ENCODE measurements at regions not wholly inside any gene's neighbourhood (a gene's known extent, or its start where the extent isn't known, plus 50 kb on each side); places are given as distances from the start of the nearest gene placed in this dataset.
"Not testable (repeated sequence)": the region's sequence is repeated elsewhere in the genome, so short reads cannot be mapped to it uniquely, and the experiment has no call there.

DNA sequence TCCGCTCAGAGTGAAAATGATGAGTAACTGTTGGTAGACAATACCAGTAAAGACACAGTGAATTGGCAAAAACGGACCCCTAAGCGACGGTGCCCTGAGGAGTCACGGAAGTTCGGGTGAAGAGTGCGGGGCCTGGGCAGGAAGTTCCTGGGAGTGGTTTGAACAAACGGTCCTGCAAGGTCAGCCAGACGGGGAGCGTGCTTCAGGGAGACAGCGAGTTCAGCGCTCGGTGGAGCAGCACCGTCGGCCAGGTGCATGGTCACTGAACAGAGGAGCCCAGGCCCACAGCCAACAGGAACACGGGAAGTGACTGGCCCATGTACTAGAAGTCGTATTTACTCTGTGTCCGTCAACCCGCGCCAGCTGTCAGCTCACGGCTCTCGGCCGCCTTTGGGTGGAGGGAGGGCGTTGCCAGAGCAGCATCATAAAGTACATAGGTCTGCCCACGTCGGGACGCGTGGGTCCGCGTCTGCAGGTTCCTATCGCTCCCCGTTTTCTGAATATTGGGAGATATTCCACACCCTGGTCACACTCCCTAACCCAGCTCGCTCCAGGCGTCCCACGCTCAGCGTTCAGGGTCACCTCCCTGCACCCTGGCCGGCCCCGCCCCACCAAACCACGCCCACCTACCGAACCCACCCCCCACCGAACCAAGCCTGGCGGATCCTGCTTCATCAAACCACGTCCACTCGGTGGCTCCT is 75.6 kb upstream of the UXS1 start:
- DNase-seq (ENCODE audit: low spot score): no peak
- intact Hi-C loops (cut with DNase I): no loop called here

DNA sequence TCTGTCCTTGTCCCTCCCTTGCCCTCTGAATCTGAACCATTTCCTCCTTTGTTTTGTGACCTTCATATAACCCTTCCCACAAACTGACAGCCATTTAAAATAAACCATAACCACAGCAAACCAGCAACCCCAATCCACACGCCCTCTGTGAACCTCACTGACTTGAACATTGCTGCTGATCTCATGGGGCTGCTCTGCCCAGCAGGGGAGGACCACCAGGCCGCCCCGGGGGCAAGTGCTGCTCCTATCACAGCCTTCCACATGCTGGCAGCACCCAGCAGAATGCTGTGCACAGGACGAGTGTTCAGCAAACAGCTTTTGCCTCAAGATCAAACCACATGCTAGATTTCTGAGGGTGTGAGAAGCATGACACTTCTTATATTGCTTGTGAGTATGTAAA is 73.9 kb upstream of the UXS1 start:
- DNase-seq (ENCODE audit: low spot score): no peak
- intact Hi-C loops (cut with DNase I): no loop called here

DNA sequence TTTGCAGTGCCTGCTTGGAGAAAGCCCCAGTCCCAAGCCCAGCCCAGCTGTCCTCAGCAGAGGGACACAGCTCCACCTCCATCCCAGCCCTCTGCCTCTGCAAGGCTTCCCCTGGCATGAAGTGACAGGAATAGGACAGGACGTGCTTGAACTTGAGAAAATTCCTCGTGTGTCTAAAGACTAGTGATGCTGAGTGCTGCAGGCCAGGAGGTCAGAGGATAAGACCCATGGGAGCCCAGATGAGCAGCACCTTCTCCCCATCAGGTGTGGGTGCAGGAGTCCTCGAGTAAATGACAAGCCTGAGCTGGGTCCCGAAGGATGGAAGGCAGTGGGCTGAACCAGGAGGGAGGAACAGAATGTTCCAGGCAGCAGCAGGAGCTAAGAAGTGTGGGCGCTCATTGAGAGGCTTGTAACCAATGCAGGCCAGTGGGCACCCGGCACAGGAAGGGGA is 67.8 kb upstream of the UXS1 start:
- no peak for DNase-seq (ENCODE audit: low spot score)
- intact Hi-C loops (cut with DNase I): no loop called here

DNA sequence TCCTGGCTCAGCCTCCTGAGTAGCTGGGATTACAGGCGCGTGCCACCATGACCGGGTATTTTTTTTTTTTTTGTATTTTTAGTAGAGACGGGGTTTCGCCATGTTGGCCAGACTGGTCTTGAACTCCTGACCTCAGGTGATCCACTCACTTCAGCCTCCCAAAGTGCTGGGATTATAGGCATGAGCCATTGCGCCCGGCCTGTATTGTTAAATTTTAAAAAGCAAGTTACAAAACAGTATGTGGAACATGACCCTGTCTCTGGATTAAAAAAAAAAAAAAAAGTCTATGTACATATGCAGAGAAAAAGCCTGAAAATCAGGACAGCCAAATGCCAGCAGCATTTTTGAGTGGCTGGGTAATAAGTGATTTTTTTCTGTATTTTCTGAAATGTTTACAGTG is 64.8 kb upstream of the UXS1 start:
- not testable (repeated sequence) for DNase-seq (ENCODE audit: low spot score)

DNA sequence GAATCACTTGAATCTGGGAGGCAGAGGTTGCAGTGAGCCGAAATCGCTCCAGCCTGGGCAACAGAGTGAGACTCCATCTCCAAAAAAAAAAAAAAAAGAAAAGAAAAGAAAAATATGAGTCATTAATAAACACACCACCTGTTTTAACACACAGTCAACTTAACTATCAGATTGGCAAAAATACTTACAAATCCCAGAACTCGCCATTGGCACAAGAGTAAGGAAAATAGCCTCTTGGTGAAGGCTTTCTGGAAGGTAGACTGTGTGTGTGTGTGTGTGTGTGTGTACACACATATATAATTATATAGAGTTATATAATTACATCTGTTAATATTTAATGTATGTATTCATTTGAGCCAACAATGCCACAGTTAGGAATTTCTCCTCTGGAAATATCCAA is 63.7 kb upstream of the UXS1 start:
- no peak for DNase-seq (ENCODE audit: low spot score)
- intact Hi-C loops (cut with DNase I): no loop called here

More for the DNA sequence above, 64.8 kb upstream of the UXS1 start:
- intact Hi-C loops (cut with DNase I): not testable (repeated sequence)

DNA sequence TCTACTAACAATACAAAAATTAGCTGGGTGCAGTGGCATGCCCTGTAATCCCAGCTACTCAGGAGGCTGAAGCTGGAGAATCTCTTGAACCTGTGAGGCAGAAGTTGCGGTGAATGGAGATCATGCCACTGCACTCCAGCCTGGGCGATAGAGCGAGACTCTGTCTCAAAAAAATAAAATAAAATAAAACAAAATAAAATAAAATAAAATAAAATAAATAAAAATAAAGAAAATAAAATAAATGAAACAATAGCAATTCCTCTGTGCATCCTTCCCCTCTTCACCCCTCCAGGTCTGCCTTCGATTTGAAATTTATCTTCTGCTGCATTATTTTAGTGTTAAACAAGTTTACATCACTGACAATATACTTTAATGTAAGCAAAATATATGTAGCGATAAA is 63.0 kb upstream of the UXS1 start:
- intact Hi-C loops (cut with DNase I): no loop called here
- DNase-seq (ENCODE audit: low spot score): no peak

DNA sequence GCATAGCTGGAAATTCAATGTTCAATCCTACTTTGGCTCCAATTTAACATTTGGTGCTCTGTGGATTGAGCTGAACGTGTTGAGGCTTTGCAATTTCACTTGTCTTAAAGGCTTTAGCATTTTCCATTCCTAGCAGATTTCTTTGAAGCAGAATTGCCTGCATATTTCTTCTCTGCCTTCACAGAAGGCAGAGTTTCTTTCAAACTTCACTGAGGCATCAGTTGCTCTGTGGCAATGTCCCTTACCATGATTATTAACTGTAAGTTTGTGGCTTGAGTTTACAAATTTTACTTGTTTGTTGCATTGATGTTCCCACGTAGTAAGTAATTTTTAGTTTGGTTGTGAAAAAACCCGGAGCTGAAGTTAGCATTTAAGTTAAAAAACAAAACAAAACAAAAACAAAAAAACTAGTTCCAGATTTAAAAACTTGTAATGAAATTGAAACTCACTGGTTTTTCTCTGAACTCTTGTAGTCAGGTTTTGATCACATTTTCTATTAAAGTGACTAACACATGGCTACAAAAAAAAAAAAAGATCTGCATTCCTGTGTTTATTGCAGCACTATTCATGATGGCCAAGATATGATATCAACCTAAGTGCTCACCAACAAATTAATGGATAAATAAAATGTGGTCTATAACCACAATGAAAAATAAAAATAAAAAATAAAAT is 55.2 kb upstream of the UXS1 start:
- intact Hi-C loops (cut with DNase I): not testable (repeated sequence)

DNA sequence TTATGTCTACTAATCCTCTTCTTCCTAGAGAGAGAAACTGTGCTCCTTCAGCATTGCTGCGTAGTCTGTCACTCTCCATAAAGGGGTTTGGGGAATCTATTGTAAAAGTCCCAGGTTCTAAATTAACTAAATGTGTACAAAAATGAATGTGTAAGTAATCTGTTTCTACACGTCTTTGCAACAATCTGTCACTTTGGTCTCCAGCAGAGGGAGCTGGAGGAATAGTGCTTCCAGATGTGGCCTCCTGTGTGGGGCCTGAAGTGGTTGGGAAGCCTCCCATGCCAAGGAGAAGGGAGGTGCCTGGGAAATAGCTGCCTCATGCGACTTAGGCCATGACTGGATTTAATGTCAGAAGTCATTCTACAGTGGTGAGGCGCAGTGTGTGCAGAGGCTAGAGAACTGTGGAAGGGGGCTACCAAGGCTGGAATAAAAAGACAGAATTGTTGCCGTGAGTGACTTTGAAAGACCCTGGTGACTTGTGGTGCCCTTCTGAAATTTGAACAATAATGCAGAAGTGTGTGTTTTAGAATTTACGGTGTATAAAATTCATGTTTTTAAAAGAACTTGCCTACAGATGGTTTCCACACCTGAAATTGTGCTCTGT is 54.5 kb upstream of the UXS1 start:
- intact Hi-C loops (cut with DNase I); DNase-seq (ENCODE audit: low spot score): not testable (repeated sequence)

More for the DNA sequence above, 55.2 kb upstream of the UXS1 start:
- DNase-seq (ENCODE audit: low spot score): not testable (repeated sequence)
